NOMO-1 treated with dmso at 0.1 percent for 144 hours (cell line): ENCODE measurements at regions not wholly inside any gene's neighbourhood (a gene's known extent, or its start where the extent isn't known, plus 50 kb on each side); places are given as distances from the start of the nearest gene placed in this dataset.

Experiments used
- DNase-seq: peaks from one replicate; lab custom pipeline; 2025; ENCODE audit not compliant: unreplicated experiment; lab: John Stamatoyannopoulos, UW

DNA sequence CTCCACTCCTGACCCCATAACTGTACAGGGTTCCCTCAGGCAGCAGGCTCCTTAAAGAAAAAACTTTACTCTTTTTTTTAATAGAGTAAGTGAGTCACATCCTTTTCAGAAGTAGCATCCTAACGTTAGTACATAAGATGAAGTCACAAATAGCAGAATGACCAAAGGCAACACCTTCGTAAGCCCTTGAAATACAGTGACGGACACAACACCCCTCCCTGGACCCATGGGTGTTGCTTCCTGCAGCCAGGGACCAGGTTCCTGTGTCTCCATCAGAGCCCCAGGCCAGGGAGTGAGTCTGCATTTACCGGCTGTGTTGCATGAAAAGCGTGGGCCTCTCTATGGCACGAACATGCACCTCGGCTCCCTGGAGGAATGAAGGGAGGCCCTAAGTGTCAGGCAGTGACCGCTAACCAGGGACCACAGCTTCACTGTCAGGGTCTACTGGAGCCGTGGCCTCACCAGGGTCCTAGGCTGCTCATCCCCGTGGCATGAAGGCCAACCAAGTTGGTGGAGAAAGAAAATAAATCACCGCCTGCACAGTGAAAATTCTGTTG is 340.0 kb upstream of the SFSWAP start:
- DNase-seq: no peak

DNA sequence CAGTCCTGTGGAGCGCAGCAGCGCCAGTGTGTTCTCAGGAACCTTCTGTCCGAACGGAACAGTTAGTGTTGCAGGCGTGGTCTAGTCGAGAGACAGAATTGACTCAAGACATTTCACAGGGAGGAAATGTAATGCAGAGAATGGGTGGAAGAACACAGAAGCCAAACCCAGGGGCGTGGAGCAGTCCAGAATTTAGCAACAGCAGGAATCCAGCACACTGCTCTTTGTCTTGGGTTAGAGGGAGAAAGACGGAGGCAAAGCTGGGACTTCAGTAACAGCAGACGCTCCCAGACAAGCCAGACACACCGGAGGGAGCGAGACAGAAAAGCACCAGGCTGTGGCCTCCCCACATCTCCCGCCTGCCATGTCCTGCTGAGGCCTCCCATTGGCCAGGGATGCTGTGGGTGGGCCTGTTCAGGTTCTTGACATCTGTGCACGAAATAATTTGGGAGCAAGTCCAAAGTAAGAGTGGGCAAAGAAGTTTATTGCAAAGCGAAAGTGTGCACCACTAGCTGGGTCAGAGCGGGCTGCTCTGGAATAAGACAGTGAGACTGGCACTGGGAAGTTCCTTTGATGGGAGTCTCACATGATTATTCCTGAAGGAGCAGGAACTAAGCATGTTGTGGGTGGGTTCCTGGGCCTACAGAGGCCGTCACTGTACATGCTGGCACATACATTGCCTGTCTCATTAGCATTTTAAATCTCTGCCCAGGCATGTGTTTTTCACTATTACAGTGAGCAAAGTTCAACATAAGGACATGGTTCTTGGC is 339.3 kb upstream of the SFSWAP start:
- no peak for DNase-seq

DNA sequence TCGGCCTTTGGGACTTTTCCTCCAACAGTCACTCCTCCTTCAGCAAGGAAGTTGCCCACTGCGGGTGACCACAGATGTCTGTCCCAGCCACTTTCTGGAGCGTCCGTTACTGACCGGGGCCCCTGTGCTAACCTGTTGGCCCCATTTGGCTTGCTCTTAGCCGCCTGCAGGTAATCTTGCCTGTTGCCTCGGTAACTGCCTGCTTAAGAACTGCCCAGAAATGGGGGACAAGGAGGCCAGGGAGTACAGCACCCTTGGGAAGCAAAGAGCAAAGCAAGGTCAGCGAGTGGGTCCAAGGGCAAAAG is 338.8 kb upstream of the SFSWAP start:
- no peak for DNase-seq

DNA sequence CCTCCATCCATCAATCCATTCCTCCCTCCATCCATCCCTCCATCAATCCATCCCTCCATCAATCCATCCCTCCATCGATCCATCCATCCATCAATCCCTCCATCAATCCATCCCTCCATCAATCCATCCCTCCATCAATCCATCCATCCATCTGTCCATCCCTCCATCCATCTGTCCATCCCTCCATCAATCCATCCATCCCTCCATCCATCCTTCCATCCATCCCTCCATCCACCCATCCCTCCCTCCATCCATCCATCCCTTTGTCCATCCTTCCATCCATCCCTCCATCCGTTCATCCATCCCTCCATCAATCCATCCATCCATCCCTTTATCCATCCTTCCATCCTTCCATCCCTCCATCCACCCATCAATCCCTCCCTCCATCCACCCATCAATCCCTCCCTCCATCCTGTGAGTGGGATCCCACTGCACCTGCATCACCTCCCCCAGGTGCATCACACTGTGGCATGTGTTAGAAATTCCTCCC is 338.1 kb upstream of the SFSWAP start:
- no peak for DNase-seq

DNA sequence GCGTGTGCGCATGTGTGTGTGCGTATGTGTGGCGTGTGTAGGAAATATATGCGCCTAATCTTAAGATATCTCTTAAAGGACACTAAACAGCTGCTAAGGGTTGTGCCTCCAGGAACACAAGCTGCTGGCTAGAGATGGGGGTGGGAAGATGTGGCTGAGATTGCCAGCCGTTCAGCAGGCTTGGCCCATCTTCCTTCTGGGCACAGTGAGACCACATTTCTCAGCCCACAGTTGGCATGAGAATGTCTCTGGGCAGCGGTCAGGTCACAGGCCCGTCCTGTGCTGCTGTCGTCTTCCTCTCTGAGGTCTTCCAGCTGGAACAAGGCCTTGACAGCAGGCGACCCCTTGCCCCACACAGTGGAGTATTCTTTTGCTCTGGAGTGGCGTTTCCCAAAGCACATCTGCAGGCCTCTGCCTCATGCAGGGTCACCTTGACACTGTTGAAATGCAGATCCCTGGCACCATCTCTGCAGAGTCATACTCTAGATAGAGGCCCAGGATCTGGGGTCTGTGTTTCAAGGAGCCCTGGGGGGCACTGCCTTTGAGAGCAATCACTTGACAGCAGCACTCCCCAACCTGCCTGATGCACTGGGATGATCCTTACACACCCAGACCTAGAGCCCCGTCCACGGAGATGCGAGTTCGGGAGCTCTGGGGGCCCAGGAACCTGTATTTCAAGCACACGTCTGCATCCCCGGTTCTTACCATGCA is 335.5 kb upstream of the SFSWAP start:
- DNase-seq: no peak

DNA sequence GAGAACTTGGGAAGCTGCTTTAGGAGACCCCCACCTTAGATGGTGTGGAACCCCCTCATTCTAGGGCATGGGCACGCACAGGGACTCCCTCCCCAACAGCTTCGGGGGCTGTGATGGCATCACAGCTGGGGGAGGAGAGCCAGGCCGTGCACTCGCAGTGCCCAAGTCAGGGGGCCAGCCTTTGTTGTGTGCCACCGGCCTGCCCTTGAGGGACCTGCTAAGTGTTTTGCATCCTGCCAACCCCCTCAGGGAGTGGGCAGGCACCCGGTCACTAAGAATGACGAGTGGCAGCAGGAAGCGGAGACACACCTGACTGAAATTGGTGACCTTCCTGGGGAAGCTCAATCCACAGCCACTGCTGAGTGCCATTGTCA is 334.9 kb upstream of the SFSWAP start:
- no peak for DNase-seq

DNA sequence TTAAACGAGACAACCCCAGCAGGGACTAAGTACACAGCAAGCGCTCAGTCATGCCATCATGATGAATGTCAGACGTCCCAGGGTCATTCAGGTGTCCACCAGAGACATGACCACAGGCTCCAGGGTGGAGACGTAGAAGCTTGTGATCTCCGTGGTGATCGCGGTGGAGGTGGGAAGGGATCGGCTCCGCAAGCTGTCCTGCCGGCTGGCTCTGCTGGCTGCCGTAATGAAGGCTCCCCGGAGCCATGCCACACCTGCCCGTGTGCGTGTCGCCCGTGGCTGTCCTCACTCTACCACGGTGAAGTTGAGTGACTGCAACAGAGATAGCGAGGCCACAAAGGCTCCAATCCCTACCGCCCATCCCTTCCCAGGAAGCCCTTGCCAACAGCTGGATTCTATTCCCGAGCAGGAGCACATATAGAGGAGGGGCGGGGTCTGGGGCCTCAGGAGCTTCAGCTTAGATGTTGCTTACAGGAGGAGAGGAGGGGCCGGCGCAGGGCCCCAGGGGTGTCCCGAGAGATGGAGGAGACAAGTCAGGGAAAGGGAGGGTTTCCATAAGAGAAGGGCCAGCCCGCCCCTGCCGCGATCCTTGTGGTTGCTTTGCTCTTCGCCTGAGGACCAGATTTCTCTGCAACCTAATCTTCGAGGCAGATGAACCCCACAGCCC is 332.6 kb upstream of the SFSWAP start:
- no peak for DNase-seq

DNA sequence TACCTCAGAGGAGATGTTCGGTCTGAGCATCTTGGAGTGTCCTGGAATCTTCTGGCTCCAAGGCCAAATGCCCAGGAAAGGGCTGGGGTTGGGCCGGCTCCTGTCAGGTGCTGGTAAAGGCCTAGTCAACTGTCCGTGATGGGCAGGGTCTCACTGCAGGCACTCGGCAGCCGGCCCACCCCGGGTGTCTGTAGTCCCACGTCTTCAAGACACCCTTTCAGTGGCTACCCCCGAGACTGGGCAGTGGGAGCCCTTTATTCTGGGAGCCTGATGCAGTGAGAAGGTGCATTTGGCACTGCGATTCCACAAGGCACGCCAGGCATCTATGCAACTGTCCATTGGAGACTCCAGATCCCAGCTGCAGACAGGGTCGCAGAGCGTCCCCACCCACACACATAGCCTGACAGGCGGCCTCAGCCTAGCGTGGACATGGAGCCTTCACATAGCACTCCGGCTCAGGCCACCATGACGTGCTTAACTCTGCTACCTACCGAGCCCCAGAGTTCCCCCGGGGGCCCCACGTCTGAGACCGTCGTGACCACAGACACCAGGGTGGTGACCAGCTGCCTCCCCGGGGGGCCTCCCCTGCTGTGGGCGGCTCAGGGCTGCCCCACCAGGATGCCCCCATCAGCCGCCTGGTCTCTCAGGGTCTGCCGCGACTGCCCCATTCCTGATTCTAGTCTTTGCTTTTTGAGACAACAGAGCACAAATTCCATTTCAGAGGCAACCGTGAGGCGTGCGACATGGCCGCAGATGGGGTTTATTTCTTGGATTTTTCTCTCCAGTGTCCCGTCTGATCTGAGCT is 331.8 kb upstream of the SFSWAP start:
- no peak for DNase-seq

DNA sequence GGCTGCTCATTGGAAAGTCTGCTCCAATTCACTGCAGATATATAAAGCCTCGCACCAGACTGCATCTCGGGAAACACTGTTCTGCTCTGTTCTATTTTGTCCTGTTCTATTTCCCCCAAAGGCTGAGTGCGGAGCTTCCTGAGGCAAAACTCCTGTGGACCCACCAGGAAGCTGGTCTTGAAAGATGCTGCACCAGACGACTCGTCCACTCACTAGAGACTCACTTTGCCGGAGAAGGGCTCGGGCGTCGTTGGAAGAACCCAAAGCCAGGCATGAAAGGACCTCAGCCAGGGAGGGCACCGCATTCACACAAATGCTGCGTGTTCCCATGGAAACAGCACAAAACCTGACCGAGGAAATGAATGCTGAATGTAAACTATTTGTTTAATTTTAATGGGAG is 331.2 kb upstream of the SFSWAP start:
- DNase-seq: no peak

DNA sequence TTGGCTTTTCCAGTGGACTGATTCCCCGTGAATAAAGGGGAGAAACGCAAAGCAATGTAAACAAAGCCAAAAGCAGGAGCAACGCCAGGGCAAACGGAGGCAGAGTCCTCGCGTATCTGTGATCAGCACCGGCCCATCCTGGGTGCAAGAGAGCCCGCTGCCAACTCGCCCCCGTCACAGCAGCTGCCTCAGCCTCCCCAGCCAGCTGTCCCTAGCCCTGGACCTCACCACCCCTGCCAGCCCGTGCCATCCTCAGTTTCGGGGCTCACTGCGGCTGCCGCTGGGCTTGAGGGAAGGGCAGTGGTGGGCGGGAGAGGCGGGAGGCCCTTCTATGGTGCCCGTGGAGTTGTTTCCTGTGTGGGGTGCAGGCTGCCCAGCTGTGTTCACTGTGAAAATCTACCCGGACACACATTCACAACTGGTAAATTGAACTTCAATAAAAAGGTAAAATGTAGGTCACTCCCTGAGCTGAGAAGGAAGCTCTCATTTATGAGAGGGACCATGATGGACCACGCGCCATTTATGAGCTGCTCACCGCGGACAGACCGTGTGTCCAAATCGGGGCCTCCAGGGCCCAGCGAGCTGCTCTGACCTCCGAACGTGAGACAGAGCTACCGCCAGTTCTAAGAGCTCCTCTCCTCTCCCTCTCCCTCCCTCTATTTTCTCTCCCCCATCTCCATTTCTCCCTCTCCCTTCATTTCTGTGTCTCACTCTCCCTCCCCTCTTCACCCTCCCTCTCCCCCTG is 330.5 kb upstream of the SFSWAP start:
- no peak for DNase-seq

DNA sequence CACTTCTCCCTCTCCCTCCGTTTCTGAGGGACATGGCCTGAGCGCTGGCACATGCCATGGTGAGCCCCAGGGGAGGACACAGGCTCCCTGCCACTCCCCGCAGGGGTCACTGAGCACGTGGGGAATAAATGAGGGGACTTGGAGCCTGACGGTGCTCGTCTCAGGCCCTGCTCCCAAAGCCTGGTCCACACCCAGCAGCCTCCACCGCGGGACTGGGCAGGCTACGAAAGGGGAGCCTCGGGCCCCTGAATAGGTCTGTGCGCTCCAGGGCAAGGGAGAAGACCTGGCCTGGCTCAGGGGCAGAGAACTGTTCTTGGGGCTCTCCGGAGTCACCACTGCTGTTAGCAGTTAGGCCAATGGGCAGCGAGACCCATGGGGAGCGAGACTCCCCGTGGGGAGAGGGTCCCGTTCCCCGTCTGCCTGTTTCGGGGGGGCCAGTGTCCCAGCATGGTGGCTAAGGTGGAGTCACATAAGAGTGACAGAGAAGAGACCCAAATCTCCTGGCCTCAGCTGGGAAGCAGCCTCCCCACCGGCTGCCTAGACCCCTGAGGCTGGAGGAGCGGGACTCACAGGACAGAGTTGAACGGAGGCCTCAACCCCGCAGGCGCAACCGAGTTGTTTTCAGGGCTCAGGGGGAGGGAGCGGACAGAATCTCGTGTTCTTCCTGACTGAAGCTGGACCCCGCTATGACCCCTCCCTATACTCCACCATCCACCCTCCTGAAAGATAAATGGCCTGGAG is 329.8 kb upstream of the SFSWAP start:
- no peak for DNase-seq

DNA sequence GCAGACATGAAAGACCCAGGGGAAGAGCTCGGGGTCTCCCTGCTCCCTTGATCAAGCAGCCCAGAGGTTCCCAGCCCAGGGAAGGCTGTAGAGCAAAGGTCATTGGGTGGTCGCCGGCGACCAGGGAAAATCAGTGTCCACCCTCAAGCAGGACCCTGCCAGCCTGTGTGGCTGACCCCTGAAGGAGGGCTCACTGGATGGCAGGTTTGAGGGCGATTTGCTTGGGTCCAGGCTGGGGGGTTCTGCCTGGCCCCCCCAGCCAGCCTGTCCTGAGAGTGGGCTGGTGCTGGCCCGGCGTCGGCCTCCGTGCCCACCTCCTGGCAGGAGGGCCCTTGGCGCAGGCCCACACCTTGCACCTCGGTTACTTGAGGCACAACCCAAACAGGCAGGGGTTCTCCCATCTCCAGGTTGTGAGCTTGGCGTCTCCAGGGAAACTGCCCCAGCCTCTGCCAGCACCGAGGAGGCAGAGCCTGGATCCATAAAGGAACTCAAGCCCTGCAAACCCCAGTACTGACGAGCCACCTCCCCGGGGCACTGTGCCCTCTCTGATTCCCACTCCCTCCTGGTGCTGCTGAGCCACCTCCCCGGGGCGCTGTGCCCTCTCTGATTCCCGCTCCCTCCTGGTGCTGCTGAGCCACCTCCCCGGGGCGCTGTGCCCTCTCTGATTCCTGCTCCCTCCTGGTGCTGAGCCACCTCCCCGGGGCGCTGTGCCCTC is 329.0 kb upstream of the SFSWAP start:
- DNase-seq: no peak

DNA sequence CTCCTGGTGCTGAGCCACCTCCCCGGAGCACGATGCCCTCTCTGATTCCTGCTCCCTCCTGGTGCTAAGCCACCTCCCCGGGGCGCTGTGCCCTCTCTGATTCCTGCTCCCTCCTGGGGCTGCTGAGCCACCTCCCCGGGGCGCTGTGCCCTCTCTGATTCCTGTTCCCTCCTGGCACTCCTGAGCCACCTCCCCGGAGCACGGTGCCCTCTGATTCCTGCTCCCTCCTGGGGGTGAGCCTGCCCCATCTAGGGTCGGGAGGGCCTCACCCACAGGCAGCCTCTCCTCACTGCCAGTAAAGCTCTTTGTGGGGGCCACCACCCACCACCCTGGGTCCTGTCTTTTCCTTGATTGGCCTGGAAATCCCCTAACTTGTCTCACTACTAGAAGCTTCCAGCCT is 327.6 kb upstream of the SFSWAP start:
- DNase-seq: no peak

DNA sequence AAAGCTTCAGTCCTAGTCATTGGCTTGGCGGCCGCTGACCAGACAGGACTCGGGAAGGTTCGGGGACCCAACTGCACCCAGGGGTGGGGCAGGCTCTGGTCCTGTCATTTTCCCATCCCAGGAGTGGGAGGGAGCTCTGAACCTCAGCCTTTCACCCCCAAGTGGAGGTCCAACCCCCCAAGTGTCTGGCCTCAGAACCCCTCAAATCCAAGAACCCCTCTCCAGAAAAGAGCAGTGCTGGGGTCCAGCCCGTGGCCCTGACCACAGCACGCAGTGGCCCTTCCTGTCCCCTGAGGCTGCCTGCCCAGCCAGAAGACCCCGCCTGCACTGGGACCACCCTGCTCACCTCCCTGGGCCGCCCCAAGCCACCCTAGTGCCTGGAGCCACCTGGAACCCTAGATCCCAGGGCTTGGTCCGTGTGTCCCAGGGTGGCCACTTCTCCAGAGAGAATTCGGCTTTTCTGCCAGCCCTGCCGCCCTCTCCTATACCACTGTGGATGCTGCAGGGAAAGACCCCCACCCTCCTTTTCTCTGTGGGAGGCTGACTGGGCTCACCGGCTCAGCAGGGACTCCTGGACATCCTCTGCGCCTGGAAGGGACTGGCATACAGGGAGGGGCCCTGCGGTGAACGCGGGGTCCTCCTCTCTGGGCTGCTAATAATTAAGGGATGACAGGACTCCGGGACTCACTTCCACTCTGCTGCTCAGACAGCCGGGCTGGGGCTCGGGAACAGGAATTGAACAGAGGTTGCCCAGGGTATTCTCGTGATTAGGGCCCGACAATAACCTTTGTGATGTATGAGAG is 326.9 kb upstream of the SFSWAP start:
- no peak for DNase-seq

DNA sequence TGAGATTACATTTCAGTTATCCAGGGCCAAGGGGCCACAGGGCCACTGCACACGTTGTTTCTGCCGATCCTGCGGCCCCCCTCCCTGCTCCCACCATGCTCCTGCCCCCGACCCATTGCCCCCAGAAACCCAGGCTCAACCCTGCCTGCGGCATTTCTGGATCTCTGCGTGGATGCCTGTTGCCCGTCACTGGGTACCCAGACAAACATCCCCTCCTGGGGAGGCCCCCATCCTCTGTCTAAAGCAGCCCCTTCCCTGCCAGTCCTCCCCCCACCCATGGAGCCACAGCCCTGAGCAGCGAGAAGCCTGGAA is 326.4 kb upstream of the SFSWAP start:
- no peak for DNase-seq

DNA sequence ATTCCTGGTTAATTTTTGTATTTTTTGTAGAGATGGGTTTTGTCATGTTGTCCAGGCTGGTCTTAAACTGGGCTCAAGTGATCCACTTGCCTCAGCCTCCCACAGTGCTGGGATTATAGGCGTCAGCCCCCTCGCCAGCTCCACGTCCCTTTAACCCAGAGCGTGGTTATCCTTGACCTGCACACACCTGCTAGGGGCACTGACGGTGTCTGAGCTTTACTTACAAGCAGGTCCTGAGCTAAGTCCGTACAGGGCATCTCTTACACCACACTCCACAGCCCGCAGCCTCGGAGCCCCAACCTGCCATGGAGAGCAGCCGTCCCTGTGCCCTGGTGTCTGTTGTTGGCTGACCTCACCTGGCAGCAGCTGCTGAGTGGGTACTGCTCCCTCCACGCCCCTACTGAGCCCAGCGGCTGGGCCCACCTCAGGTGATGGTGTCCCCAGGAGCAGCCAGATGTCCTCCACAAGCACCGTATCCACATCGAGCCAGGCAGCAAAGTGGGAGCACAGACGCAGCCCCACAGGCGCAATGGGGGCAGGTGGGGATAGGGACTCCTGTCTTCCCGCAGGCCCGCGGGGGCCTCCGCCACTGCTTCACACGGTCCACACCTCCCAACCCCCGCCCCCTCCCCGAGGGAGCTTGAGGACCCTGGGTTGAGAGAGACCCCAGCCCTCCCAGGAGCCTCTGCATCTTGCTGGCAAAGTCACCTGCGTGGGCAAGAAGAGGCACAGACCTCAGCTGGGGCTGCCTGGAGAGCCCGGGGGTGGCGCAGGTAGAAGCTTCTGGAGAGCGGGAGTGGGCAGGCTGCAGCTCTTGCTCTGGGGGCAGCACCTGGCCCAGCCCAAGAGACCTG is 325.4 kb upstream of the SFSWAP start:
- no peak for DNase-seq

DNA sequence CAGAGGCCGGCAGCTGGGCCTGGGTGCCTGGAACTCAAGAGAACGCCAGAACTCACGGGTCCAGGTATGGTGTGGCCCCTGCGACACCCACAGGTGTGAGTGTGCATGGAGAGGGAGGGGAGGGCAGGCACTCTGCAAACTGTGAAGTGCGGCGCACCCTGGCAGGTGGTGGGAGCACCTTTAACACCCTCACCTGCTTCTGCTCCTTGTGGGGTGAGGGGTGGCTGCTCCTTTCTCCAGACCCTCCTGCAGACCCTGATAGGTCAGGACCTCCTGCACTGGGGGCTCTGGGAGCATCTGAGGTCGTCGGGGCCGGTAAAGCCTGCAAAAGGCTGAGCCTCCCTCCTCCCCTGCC is 324.7 kb upstream of the SFSWAP start:
- no peak for DNase-seq

DNA sequence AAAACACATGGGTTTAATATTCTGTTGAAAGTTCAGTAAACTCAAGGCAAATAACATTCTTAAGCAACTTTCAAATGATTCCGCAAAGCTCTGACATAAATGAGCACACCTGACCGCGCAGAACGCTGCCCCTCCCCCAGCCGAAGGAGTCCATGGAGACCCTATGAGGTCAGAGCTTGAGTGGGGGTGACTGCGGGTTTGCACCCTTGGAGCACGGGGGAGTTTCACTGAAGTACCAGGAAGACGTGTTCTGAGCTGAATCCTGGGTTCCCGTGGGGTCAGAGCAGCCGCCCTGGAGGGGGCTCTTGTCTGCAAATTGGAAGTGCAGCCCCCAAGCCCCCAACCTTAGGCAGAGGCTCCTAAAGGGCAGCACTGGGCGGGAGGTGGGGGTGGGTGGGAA is 324.1 kb upstream of the SFSWAP start:
- no peak for DNase-seq
